GM19324 (cell line): ENCODE measurements at regions not wholly inside any gene's neighbourhood (a gene's known extent, or its start where the extent isn't known, plus 50 kb on each side); places are given as distances from the start of the nearest gene placed in this dataset.
"Not testable (repeated sequence)": the region's sequence is repeated elsewhere in the genome, so short reads cannot be mapped to it uniquely, and the experiment has no call there.

ENCODE experiments used
- ATAC-seq: cut with Tn5 transposase; IDR thresholded peaks from one replicate; pipeline ENCODE4 v1.9.1; 2021; ENCODE audit warnings: mild to moderate bottlenecking, moderate library complexity; ENCODE audit not compliant: unreplicated experiment, low FRiP score

- no peak for ATAC-seq
These were observed 150.2 kb downstream of the KCNJ2 start for GRCh38 chr17:70319516-70319915.

- no peak for ATAC-seq
These were observed 151.5 kb downstream of the KCNJ2 start for GRCh38 chr17:70320673-70321345.

- no peak for ATAC-seq
These were observed 152.0 kb downstream of the KCNJ2 start for GRCh38 chr17:70321352-70321751.

DNA sequence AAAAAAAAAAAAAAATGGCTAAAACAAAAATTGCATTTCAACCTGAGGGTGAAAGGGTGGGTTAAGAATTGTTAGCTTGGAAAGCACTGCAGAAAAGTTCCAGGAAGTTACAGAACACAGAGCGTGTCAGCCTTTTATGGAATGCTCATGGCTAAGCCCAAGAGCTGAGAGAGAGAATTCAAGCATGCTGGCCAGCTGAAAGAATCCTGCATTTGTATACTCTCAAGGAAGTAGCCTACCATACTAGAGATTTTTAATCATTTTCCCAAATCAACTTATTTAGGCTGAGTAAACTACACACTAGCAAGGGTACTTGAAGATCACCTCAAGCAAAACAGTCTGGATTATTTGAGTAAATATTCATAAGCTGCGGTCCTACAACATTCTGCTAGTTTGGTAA lies 153.9 kb downstream of the KCNJ2 start:
- no peak for ATAC-seq

- no peak for ATAC-seq
These were observed 154.7 kb downstream of the KCNJ2 start for GRCh38 chr17:70324031-70324430.

- no peak for ATAC-seq
These were observed 157.9 kb downstream of the KCNJ2 start for GRCh38 chr17:70327279-70327678.

DNA sequence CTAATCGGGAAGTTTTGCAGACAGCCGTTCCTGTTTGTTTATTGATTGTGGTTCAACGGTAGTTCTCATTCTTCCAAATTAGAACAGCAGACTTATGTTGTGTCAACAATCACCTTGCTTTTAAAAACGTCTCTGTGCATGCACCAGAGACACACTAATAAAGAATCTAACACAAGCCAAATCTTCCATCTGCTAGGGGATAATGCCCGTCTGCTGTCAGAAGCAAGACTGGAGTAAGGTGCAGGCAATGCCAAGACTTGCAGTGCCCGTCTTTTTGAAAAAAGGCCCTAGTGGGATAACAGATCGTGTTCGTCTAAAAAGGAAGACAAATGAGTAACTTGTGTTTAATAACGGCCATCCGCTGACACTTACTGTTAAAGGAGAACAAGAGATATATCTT lies 158.4 kb downstream of the KCNJ2 start:
- ATAC-seq = no peak

GRCh38 chr17:70329721-70330120 lies 160.4 kb downstream of the KCNJ2 start:
- no peak for ATAC-seq

DNA sequence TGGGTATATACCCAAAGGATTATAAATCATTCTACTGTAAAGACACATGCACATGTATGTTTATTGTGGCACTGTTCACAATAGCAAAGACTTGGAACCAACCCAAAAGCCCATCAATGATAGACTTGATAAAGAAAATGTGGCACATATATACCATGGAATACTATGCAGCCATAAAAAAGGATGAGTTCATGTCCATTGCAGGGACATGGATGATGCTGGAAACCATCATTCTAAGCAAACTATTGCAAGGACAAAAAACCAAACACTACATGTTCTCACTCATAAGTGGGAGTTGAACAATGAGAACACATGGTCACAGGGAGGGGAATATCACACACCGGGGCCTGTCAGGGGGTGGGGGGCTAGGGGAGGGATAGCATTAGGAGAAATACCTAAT lies 161.7 kb downstream of the KCNJ2 start:
- not testable (repeated sequence) for ATAC-seq

- no peak for ATAC-seq
These were observed 163.3 kb downstream of the KCNJ2 start for GRCh38 chr17:70332356-70333210.

- no peak for ATAC-seq
These were observed 167.1 kb downstream of the KCNJ2 start for GRCh38 chr17:70336411-70336810.

- no peak for ATAC-seq
These were observed 169.6 kb downstream of the KCNJ2 start for GRCh38 chr17:70338946-70339354.

DNA sequence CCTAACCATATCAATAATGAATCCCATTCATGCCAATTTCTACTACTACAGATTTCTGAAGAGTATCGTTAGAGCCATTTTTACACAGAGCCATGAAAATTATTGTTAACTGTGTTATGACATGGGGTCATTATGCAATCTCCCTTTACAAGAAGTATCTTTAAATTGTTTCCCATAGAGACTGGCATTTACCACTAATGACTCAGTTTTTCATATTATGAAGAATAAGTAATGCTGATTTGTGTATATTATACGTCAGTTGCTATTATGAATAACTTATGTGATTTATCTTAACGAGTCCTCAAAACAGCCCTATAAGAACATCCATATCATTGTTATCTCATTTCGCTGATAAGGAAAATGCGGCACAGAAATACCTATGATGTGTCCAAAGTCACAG lies 173.8 kb downstream of the KCNJ2 start:
- ATAC-seq = no peak

DNA sequence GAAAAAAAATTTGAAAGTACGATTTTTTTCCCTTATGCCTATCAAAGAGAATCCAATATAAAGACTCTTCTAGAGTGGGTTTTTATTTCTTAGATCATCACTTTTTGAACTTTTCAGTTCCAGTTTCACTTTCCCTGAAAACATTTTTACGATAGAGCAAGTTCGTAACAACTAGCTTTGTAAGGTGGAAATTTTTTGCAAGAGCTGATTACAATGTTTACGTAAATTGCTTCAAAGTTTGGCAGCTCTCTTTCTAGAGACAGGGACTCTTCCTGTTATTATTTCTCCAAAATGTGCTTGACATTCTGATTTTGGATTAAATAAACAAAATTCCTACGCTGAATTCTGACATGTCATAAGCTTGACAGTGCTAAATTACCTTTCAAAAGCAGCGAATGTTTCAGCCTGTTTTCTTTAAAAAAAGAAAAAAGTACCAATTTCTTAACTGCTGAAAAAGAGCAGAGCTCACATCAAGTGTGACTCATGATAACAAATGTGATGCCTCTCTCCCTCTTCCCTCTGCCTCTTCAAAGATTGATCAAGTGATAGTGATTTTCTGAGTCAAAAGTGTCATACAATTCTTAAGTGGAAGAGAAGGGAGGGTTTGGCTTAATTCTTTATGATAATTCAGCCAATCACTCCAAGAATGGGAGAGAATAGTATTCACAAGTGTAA lies 175.2 kb downstream of the KCNJ2 start:
- ATAC-seq = no peak

DNA sequence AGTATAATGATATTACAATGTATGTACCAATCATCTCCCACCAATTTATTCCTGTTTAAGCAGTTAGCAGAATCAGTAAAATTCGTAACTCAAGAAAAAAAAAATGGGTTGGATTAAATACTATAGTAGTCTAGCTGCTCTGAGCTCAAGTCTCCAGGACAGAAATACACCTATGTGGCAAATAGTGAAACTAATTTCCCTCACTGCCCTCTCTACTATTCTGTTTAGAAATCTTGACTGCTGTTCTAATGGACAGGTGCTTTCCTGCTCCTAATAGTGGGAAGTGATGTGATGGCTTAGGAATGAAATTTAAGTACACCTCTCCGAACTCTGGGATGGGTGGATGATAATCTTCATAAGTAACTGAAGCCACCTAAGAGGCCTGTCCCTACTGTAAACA lies 175.7 kb downstream of the KCNJ2 start:
- ATAC-seq = no peak

- no peak for ATAC-seq
These were observed 183.5 kb downstream of the KCNJ2 start for GRCh38 chr17:70352834-70353233.

- no peak for ATAC-seq
These were observed 184.2 kb downstream of the KCNJ2 start for GRCh38 chr17:70353408-70354092.

GRCh38 chr17:70355185-70355584 lies 185.9 kb downstream of the KCNJ2 start:
- ATAC-seq = no peak

DNA sequence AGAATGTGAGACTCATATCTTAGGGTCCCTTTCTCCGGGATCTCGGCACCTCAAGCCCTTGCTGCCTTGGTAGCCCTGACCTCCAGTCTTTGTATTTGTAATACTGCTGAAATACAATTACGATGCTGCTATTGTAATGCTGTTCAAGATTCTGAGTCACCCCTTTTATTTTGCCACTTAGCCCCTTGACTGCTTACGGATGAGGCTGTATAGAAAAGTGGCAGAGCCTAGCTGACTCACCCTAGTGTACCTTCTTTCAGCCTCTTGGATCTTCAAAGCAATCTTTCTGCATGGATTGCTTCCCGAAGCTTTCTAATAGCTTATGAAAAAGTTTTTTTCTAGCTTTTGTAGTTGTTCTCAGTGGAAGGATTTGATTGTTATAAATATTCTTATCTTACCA lies 187.9 kb downstream of the KCNJ2 start:
- no peak for ATAC-seq

- ATAC-seq = no peak
These were observed 195.8 kb downstream of the KCNJ2 start for GRCh38 chr17:70365091-70365583.

- ATAC-seq = no peak
These were observed 197.1 kb downstream of the KCNJ2 start for GRCh38 chr17:70366386-70366785.
